ENCODE measurements at regions not wholly inside any gene's neighbourhood (a gene's known extent, or its start where the extent isn't known, plus 50 kb on each side); places are given as distances from the start of the nearest gene placed in this dataset.

- intact Hi-C loops (cut with DNase I; ENCODE audit: low total_unique reads) = no loop called here
- no peak for TF ChIP-seq CTCF (IDR thresholded peaks at IDR 0.05)
- no peak for TF ChIP-seq POLR2A (IDR thresholded peaks at IDR 0.05)
- DNase-seq = no peak
- Histone ChIP-seq H3K36me3 (no peaks in the 10 kb centered on the region), H3K27ac (no peak overlapping the region), H3K9me3 (no peaks in the 10 kb centered on the region), H3K4me1 (no peaks in the 10 kb centered on the region), H3K4me3 (no peak overlapping the region), H3K27me3 (no peaks in the 10 kb centered on the region)
Measured at GRCh38 chr6:134607411-134607810, 289.5 kb upstream of the SGK1 start.

DNA sequence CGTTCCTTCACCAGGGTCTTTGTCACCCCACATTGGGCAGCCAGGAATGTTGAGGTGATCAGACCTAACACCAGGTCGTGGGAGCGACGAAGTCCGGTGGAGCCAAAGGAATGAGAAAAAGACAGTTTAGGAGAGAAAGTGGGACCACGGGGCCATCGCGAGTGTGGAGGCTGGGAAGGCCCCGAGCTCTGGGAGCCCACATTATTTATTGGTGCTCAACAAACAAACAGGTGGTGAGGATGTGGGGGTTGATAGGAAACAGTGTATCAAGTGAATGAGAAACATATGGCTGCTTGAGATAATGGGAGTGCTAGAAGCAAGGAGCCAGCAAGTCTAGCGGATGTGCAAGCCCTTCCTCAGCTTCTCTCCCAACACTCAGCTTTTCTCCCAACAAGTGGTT, 287.1 kb upstream of the SGK1 start:
- intact Hi-C loops (cut with DNase I; ENCODE audit: low total_unique reads) = no loop called here
- Histone ChIP-seq H3K9me3 (no peaks in the 10 kb centered on the region), H3K27me3 (no peaks in the 10 kb centered on the region), H3K27ac (no peak overlapping the region), H3K4me1 (no peaks in the 10 kb centered on the region), H3K36me3 (no peaks in the 10 kb centered on the region), H3K4me3 (no peak overlapping the region)
- no peak for DNase-seq
- TF ChIP-seq CTCF (IDR thresholded peaks at IDR 0.05) (no peak), POLR2A (IDR thresholded peaks at IDR 0.05) (no peak)

- intact Hi-C loops (cut with DNase I; ENCODE audit: low total_unique reads) = no loop called here
- Histone ChIP-seq H3K36me3 (no peaks in the 10 kb centered on the region), H3K4me1 (no peaks in the 10 kb centered on the region), H3K27me3 (no peaks in the 10 kb centered on the region), H3K9me3 (no peaks in the 10 kb centered on the region), H3K4me3 (no peak overlapping the region), H3K27ac (no peak overlapping the region)
- no peak for DNase-seq
- TF ChIP-seq CTCF (IDR thresholded peaks at IDR 0.05) = no peak
- TF ChIP-seq POLR2A (IDR thresholded peaks at IDR 0.05) = no peak
Measured at GRCh38 chr6:134604014-134604676, 286.2 kb upstream of the SGK1 start.

DNA sequence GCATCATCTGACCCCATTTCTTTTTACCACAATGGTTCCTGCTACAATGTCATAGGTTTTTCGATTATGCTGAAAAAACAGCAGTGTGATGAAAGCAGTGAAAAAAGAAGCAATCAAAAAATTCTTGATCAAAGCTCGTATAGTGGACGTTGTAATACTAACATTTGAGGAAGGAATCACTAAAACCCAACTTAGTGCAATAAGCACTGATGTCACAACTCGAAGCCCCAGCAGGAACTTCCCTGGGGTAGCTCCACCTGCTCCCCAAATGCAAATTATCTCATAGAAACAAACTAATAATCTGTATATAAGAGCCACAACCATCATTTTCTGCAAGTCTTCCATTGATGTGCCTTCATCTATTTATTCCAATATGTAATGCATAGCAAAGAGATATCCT, 285.6 kb upstream of the SGK1 start:
- Histone ChIP-seq H3K36me3 (no peaks in the 10 kb centered on the region), H3K4me3 (no peak overlapping the region), H3K9me3 (no peaks in the 10 kb centered on the region), H3K4me1 (no peaks in the 10 kb centered on the region), H3K27me3 (no peaks in the 10 kb centered on the region), H3K27ac (no peak overlapping the region)
- intact Hi-C loops (cut with DNase I; ENCODE audit: low total_unique reads) = no loop called here
- no peak for TF ChIP-seq POLR2A (IDR thresholded peaks at IDR 0.05)
- TF ChIP-seq CTCF (IDR thresholded peaks at IDR 0.05) = no peak
- DNase-seq = no peak

DNA sequence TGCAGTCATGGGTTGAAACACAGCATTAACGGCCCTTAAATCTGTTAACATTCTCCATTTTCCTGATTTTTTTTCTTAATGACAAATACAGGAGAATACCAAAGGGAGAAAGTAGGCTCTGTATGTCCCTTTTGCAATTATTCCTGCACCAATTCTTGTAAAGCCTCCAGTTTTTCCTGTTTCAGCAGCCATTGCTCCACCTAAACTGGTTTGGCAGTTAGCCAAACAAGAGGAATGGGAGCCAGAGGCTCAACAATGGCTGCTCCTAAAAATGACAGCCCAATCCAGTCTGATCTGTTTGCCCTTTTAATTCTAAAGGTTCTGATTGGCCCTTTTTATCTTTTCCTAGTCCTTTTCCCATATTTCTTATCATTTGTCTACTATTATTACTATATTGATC, 284.2 kb upstream of the SGK1 start:
- no peaks in the 10 kb centered on the region for H3K27me3 ChIP-seq
- intact Hi-C loops (cut with DNase I; ENCODE audit: low total_unique reads) = no loop called here
- no peaks in the 10 kb centered on the region for H3K4me1 ChIP-seq
- H3K27ac ChIP-seq = no peak overlapping the region
- DNase-seq = no peak
- no peaks in the 10 kb centered on the region for H3K9me3 ChIP-seq
- no peaks in the 10 kb centered on the region for H3K36me3 ChIP-seq
- no peak overlapping the region for H3K4me3 ChIP-seq
- TF ChIP-seq CTCF (IDR thresholded peaks at IDR 0.05) = no peak
- no peak for TF ChIP-seq POLR2A (IDR thresholded peaks at IDR 0.05)

All from uterus (tissue), 3 donors.